SH-SY5Y (cell line): ENCODE measurements at regions not wholly inside any gene's neighbourhood (a gene's known extent, or its start where the extent isn't known, plus 50 kb on each side); places are given as distances from the start of the nearest gene placed in this dataset.

Source experiments
- GATA2 ChIP-seq: IDR thresholded peaks from 2 replicates; pipeline ENCODE4 v1.6.1; 2011; ENCODE audit warnings: mild to moderate bottlenecking, low read depth, low read length
- GATA3 ChIP-seq: IDR thresholded peaks from 2 replicates; pipeline ENCODE4 v1.6.1; 2011; ENCODE audit warnings: low read depth, mild to moderate bottlenecking, low read length, moderate library complexity

- TF ChIP-seq GATA2 (no peak), GATA3 (no peak)
Measured at GRCh38 chr4:46684041-46684440, 225.0 kb downstream of the COX7B2 start.

DNA sequence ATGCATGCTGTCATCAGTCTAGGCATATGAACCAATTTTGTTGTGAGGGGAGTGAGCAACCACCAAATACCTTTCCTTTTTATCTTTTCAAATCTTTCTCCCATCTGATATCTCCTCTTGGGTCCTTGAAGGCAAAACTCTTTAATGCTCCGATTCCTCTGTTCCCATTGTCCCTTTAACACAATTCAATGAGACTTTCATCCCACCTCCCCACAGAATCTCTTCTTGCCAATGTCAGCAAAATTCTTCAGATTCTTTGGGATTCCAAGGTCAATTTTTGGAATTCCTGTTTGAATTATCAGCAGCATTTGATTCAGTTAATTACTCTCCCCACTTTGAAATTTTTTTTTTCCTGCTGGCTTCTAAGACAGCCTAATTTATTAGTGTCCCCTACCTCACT lies 232.7 kb downstream of the COX7B2 start:
- TF ChIP-seq GATA2 (no peak), GATA3 (no peak)

DNA sequence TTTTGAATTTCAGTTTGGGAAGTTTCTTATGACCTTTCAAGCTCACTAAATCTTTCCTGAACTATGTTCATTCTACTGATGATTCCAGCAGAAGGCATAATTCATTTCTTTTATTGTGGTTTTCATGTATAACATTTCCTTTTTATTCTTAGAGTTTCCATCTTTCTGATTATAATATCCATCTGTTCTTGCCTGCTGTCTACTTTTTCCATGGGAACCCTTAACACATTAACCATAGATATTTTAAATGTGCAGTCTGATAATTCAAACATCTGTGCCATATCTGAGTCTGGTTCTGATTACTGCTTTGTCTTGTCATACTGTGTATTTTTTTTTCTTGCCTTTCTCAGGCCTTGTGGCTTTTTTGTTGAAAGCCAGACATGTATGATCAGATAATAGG lies 234.7 kb downstream of the COX7B2 start:
- TF ChIP-seq GATA2, result no peak; the same call in 1 of the 2 replicates
- TF ChIP-seq GATA3, result peak; percentile 32; the same call in 1 of the 2 replicates

DNA sequence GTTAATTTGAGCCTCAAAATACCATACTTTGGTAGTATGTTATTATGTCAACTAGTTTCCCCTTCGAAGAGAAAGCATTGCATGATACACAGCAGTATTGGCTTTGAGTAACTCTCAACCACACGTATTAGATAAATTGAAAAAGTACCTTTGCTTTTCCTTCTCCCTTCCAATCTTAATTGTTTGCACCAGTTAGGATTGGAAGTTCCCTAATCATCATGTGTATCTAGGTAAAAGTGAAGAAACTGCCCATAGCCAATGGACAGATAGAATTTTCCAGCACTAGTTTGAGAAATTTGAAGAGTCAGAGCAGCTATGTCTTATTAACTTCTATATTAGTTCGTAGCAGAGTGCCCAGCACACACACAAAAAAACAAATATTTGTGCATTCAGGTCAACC lies 241.3 kb downstream of the COX7B2 start:
- TF ChIP-seq GATA2 (no peak), GATA3 (no peak)

DNA sequence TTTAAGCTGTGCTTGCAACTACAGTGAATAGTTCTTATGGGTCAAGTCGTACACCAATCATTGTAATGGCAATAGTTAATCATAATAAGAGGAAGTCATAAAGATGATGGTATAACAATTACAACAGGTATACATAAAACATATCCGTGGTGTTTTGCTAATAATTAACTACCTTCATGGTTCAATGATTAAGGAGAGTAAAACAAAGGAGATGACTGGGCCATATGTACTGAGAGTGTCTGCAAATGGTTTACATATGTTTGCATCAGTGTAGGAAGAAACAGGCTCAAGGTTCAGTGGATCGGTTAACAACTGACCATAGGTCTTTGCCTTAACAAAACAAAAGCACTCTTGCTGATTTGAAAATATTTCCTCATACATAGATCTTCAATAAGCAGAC lies 253.0 kb downstream of the COX7B2 start:
- TF ChIP-seq GATA2 (no peak), GATA3 (no peak)

- TF ChIP-seq GATA3, result no peak
- TF ChIP-seq GATA2, result no peak
Measured at GRCh38 chr4:46653842-46654241, 255.2 kb downstream of the COX7B2 start.

- TF ChIP-seq GATA2 (no peak), GATA3 (no peak)
Measured at GRCh38 chr4:46649390-46649789, 259.5 kb upstream of the GABRA2 start.

- TF ChIP-seq GATA2 (no peak), GATA3 (no peak)
Measured at GRCh38 chr4:46648088-46648744, 258.3 kb upstream of the GABRA2 start.

DNA sequence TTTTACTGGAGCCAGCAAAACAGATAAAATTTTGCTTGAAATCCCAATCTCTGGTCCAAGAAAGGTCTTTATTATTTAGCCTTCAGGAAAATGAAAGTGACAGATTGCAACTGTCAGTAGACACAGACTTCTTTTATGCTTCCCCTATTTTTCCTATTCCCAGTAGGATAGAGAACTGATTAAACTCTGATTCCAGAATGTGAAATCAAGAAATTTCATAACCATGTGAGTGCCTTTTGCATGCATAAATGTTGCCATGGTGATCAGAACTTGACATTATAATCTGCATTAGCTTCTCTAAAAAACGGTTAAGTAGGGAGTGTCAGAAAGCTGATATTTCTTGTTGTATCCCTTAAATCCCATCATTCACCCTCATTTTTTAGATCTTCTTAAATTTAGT lies 255.2 kb upstream of the GABRA2 start:
- TF ChIP-seq GATA3 (no peak), GATA2 (no peak)
